Activated CD8-positive, alpha-beta T cell treated with anti-CD3 and anti-CD28 coated beads, Interleukin-2, amount 10 ng/mL, durations not matched to agents 7 days and 5 days (primary cell): ENCODE measurements at regions not wholly inside any gene's neighbourhood (a gene's known extent, or its start where the extent isn't known, plus 50 kb on each side); places are given as distances from the start of the nearest gene placed in this dataset.

Experiments used
- ATAC-seq: fragments of 150-1000 bp; cut with Tn5 transposase; one replicate; pipeline ENCODE4 v1.10.0; 2021; ENCODE audit warnings: moderate library complexity
- CTCF ChIA-PET: fragments of 350-600 bp; sonication (Branson Sonifier 250); formaldehyde crosslinking; loops from one replicate; lab custom pipeline; 2021; ENCODE audit warnings: antibody characterized with exemption; lab: Charles Lee
- POLR2A ChIA-PET: fragments of 350-600 bp; sonication (Branson Sonifier 250); formaldehyde crosslinking; loops from one replicate; lab custom pipeline; 2021; ENCODE audit warnings: antibody characterized with exemption; lab: Charles Lee
- DNase-seq: peaks from one replicate; pipeline ENCODE4 v3.0.0-alpha.2; 2020
- H3K27ac Mint-ChIP-seq: one replicate; pipeline ENCODE4 v1.8.0; 2021; ENCODE audit warnings: mild to moderate bottlenecking, mixed read lengths
- H3K27me3 Mint-ChIP-seq: one replicate; pipeline ENCODE4 v1.8.0; 2021; ENCODE audit warnings: low read depth, mixed read lengths
- H3K36me3 Mint-ChIP-seq: one replicate; pipeline ENCODE4 v1.8.0; 2021; ENCODE audit warnings: low read depth, mixed read lengths
- H3K4me1 Mint-ChIP-seq: one replicate; pipeline ENCODE4 v1.8.0; 2021; ENCODE audit warnings: low read depth, mixed read lengths
- H3K4me3 Mint-ChIP-seq: one replicate; pipeline ENCODE4 v1.8.0; 2021; ENCODE audit warnings: mild to moderate bottlenecking, mixed read lengths
- H3K9me3 Mint-ChIP-seq: one replicate; pipeline ENCODE4 v1.8.0; 2022; ENCODE audit warnings: mixed read lengths; ENCODE audit not compliant: insufficient read depth

DNA sequence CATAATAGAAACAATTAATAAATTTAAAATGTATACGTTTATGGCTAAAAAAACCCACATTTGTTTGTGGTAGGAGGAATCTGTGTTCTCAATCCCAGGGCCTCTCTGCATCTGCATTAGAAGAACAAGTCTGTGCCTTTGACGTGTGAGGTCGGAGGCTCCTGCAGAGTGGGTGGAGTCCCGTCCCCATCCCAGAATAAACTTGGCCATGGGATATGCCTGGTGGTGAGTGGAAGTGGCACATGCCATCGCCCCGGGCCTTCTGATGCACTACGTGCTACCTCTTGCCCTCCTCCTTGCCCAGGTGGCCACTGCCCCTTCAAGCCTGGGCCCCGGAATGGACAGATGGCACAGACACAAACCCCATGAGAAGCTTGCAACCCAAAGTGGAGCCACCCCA is 131.1 kb upstream of the NSMCE3 start:
- Mint-ChIP-seq H3K27me3 (no peaks in the 10 kb centered on the region), H3K36me3 (no peaks in the 10 kb centered on the region), H3K9me3 (no peaks in the 10 kb centered on the region), H3K4me1 (no peaks in the 10 kb centered on the region), H3K4me3 (no peak overlapping the region), H3K27ac (no peak overlapping the region)
- CTCF ChIA-PET: no interaction called here
- POLR2A ChIA-PET: no interaction called here
- DNase-seq (no peak), ATAC-seq (no peak)

DNA sequence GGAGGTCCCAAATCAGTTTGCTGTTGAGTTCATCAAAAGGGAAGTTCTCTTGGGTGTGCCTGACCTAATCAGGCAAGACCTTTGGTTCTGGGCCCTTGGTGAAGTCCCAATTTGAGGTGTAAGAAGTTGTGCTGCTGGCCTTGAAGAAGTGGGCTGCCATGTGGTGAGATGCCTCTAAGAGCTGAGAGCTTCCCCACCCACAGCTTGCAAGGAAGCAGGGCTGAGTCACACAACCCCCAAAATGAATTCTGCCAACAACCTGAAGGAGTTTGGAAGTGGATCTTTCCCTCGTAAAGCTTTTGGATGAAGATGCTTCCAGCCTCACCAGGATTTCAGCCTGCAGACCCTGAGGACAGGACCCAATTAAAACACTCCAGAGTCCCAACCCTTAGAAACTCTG is 129.3 kb upstream of the NSMCE3 start:
- ChIA-PET POLR2A (no interaction called here), CTCF (no interaction called here)
- Mint-ChIP-seq H3K27ac (no peak overlapping the region), H3K36me3 (no peaks in the 10 kb centered on the region), H3K27me3 (no peaks in the 10 kb centered on the region), H3K4me1 (no peaks in the 10 kb centered on the region), H3K4me3 (no peak overlapping the region), H3K9me3 (no peaks in the 10 kb centered on the region)
- ATAC-seq (no peak), DNase-seq (no peak)

DNA sequence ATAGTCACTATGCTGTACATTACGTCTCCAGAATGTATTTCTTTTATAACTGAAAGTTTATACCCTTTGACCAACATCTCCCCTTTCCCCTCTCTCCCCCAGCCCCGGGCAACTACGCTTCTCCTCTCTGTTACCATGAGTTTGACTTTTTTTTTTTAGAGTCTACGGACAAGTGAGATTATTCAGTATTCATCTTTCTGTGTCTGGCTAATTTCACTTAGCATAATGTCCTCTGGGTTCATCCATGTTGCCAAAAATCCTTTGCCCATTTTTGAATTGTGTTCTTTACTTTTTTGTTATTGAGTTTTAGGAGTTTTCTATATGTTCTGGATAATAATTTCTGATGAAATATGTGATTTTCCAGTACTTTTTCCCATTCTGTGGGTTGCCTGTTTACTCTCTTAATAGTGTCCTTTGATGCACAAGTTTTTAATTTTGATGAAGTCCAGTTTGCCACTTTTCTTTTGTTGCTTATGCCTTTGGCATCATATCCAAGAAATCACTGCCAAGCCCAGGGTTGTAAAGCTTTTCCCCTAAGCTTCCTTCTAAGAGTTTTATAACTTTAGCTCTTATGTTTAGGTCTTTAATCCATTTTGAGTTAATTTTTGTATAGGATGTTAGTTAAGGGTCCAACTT is 126.7 kb upstream of the NSMCE3 start:
- CTCF ChIA-PET: no interaction called here
- H3K27me3 Mint-ChIP-seq: no peaks in the 10 kb centered on the region
- ATAC-seq (no peak), DNase-seq (no peak)
- H3K36me3 Mint-ChIP-seq: no peaks in the 10 kb centered on the region
- no peaks in the 10 kb centered on the region for H3K4me1 Mint-ChIP-seq
- H3K27ac Mint-ChIP-seq: no peak overlapping the region
- H3K9me3 Mint-ChIP-seq: no peaks in the 10 kb centered on the region
- POLR2A ChIA-PET: no interaction called here
- no peak overlapping the region for H3K4me3 Mint-ChIP-seq

DNA sequence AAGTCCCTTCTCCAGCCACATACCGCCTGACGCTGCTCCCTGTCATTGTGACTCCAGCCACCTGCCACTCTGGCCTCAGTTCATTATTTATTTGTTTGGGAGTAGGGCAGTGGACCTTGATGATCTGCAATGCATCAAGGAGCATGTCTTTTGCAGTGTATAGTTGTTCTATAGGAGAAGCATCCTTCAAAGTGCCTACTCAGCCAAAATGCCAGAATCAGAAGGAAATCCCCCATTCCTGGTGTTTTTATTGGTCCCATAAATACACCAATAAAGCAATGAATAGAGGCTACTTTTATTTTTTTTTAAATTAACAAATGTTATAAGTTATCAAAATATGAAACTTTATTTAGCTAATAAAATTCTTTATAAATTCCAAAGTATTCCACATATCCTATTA is 123.8 kb upstream of the NSMCE3 start:
- no peak overlapping the region for H3K4me3 Mint-ChIP-seq
- H3K27ac Mint-ChIP-seq: no peak overlapping the region
- ChIA-PET POLR2A (no interaction called here), CTCF (no interaction called here)
- ATAC-seq (no peak), DNase-seq (no peak)
- no peaks in the 10 kb centered on the region for H3K27me3 Mint-ChIP-seq
- H3K4me1 Mint-ChIP-seq: no peaks in the 10 kb centered on the region
- H3K9me3 Mint-ChIP-seq: no peaks in the 10 kb centered on the region
- H3K36me3 Mint-ChIP-seq: no peaks in the 10 kb centered on the region

DNA sequence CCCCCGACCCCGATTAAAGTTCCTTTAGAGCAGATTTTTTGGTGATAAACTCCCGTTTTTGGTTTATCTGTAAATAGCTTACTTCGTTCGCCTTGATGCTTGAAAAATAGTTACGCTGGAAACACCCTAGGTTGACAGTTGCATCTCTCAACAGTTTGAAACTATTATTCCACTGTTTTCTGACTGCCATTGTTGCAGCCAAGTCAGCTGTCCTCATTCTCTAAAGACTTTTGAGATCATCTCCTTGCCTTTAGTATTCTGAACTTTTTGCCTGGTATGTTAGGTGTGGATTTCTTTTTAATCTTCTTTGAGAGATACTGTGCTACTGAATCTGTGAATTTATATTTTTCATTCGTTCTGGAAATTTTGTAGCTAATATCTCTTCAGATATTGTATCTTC is 122.7 kb upstream of the NSMCE3 start:
- Mint-ChIP-seq H3K9me3 (no peaks in the 10 kb centered on the region), H3K27ac (no peak overlapping the region), H3K36me3 (no peaks in the 10 kb centered on the region), H3K4me3 (no peak overlapping the region), H3K4me1 (no peaks in the 10 kb centered on the region), H3K27me3 (no peaks in the 10 kb centered on the region)
- ChIA-PET POLR2A (no interaction called here), CTCF (no interaction called here)
- DNase-seq (no peak), ATAC-seq (no peak)

DNA sequence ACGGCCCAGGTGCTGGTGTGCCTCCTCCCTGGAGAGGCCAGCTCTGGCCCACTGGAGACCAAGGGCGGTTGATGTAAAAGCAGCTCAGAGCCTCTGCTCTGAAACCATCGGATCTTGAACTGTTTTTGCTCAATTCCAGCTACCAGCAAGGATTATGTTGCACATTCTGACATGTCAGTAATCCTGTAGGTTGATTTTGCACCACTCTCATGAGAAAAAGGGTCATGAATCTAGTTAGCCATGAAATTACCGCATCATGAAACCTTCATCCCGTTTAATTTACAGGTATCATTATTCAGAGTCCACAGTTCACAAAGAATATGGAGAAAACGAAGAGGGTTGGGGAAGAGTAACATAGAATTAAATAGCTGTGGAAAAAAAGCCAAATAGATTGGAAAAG is 120.4 kb upstream of the NSMCE3 start:
- no peaks in the 10 kb centered on the region for H3K9me3 Mint-ChIP-seq
- H3K36me3 Mint-ChIP-seq: no peaks in the 10 kb centered on the region
- CTCF ChIA-PET: no interaction called here
- H3K27ac Mint-ChIP-seq: no peak overlapping the region
- H3K27me3 Mint-ChIP-seq: no peaks in the 10 kb centered on the region
- POLR2A ChIA-PET: no interaction called here
- H3K4me1 Mint-ChIP-seq: no peaks in the 10 kb centered on the region
- DNase-seq (no peak), ATAC-seq (no peak)
- no peak overlapping the region for H3K4me3 Mint-ChIP-seq

DNA sequence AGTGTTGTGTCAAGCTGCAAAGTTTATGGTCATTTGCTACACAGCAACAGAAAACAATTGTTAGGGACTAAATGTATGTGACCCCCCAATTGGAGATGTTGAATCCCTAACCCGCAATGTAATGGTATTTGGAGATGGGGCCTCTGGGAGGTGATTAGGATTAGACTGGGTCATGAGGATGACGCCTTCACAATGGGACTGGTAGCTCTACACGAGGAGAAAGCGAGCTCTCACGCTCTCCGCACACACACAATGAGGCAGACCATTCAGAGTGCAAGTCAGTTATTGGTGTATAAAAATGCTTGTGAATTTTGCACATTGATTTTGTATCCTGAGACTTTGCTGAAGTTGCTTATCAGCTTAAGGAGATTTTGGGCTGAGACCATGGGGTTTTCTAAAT is 116.9 kb upstream of the NSMCE3 start:
- Mint-ChIP-seq H3K4me3 (no peak overlapping the region), H3K36me3 (no peaks in the 10 kb centered on the region), H3K27me3 (no peaks in the 10 kb centered on the region), H3K27ac (no peak overlapping the region), H3K4me1 (no peaks in the 10 kb centered on the region), H3K9me3 (no peaks in the 10 kb centered on the region)
- DNase-seq (no peak), ATAC-seq (no peak)
- CTCF ChIA-PET: no interaction called here
- POLR2A ChIA-PET: no interaction called here

DNA sequence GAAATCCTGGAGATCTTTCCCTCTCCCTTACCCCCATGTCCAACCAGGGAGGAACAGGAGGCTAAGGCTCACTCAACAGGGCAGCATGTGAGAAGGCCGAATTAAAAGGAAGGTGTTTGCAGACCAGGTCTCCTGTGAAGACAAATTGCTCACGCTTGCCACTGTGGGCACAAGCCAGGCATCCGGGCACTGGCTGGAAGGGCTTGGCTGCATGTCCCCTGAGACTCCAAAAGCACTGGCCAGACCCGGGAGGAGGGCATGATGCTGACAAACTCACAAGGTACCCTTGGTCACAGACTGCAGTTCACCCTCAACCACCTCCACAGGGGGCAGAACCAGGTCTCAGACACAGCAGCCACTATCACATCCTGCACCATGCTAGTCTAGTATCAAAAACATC is 113.7 kb upstream of the NSMCE3 start:
- CTCF ChIA-PET: no interaction called here

DNA sequence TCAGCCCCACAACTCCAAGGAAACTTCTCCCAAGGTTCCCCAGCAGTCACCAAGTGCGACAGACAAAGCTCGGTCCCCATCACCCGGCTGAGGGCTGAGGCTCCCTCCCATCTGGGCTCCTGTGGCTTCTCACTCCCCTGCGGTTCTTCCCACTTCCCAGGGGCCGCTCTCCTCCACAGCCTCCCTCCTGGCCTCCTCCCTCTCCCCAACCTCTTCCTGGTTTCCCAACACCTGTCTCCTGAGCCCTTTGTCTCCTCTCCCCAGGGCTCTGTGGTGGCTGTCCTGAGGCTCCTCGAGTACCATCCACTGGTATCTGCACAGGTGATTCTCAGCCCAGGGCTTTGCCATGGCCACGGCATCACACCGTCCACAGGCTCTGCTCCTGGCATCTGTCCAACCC is 113.2 kb upstream of the NSMCE3 start:
- ChIA-PET CTCF (no interaction called here), POLR2A (no interaction called here)
- no peak overlapping the region for H3K4me3 Mint-ChIP-seq
- H3K36me3 Mint-ChIP-seq: no peaks in the 10 kb centered on the region
- H3K9me3 Mint-ChIP-seq: no peaks in the 10 kb centered on the region
- no peaks in the 10 kb centered on the region for H3K4me1 Mint-ChIP-seq
- ATAC-seq (no peak), DNase-seq (no peak)
- H3K27ac Mint-ChIP-seq: no peak overlapping the region
- H3K27me3 Mint-ChIP-seq: no peaks in the 10 kb centered on the region

More for the DNA sequence above, 113.7 kb upstream of the NSMCE3 start:
- H3K27me3 Mint-ChIP-seq: no peaks in the 10 kb centered on the region
- H3K4me3 Mint-ChIP-seq: no peak overlapping the region
- no peak for ATAC-seq
- H3K9me3 Mint-ChIP-seq: no peaks in the 10 kb centered on the region
- H3K4me1 Mint-ChIP-seq: no peaks in the 10 kb centered on the region
- POLR2A ChIA-PET: no interaction called here
- DNase-seq: no peak
- H3K27ac Mint-ChIP-seq: no peak overlapping the region
- no peaks in the 10 kb centered on the region for H3K36me3 Mint-ChIP-seq

DNA sequence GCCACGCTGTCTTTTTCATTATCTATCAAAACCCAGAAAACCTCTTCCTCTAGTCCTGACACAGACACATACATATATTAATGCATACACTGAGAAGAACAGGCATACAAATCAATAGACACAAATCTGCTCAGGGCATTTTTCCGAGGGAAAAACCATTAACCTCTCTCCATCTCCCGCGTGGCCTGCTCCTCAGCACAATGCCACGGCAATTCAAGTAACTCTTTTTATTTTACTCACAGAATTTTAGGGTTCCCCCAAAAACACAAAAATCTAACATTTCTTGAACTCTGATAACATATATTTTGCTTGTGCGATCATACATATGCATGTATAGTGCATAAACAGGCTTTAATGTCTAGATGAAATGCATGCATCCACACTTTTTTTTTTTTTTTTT is 110.8 kb upstream of the NSMCE3 start:
- H3K36me3 Mint-ChIP-seq: no peaks in the 10 kb centered on the region
- CTCF ChIA-PET: no interaction called here
- ATAC-seq: no peak
- H3K4me3 Mint-ChIP-seq: no peak overlapping the region
- no peaks in the 10 kb centered on the region for H3K27me3 Mint-ChIP-seq
- H3K27ac Mint-ChIP-seq: no peak overlapping the region
- no peaks in the 10 kb centered on the region for H3K9me3 Mint-ChIP-seq
- DNase-seq: no peak
- H3K4me1 Mint-ChIP-seq: no peaks in the 10 kb centered on the region
- POLR2A ChIA-PET: no interaction called here

DNA sequence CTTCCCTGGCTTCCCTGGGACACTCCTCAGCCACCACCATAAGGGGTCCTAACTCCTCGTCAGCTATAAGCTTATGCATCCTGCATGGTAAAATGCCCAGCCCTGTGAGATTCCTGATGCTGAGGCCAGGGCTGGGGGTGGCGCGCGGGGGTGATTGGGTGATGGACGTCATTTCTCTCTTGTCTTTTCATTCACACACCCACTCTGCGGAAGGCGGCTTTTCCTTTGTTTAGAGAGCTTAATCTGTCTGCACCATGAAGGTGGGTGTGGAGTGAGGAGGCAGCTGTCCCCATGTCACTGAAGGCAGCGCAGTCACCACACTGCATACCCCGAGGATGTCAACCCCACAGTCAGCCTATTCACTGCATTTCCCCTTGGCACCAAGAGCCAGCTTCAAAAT is 110.0 kb upstream of the NSMCE3 start:
- POLR2A ChIA-PET: no interaction called here
- Mint-ChIP-seq H3K27ac (no peak overlapping the region), H3K4me1 (no peaks in the 10 kb centered on the region), H3K4me3 (no peak overlapping the region), H3K27me3 (no peaks in the 10 kb centered on the region), H3K36me3 (no peaks in the 10 kb centered on the region), H3K9me3 (no peaks in the 10 kb centered on the region)
- DNase-seq (no peak), ATAC-seq (no peak)
- CTCF ChIA-PET: no interaction called here

DNA sequence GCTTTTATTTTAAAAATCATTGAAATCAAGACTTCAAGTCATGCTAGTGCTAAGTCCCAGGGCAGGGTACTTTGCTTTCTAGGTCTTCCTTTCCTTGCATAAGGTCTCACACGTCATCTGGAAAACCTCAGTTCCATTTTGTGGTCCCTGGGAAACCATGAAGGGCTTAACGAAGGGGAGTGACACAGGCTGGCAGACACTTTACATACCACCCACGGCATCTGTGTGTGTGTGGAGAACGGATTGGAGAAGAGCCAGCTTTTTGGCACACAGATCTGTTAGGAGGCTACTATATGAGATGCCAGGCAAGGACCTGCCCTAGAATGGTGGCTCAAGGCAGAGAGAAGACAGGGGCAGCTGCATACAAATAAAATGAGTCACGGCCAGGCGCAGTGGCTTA is 107.5 kb upstream of the NSMCE3 start:
- no peaks in the 10 kb centered on the region for H3K36me3 Mint-ChIP-seq
- no peaks in the 10 kb centered on the region for H3K4me1 Mint-ChIP-seq
- CTCF ChIA-PET: no interaction called here
- ATAC-seq (no peak), DNase-seq (no peak)
- no peaks in the 10 kb centered on the region for H3K9me3 Mint-ChIP-seq
- H3K4me3 Mint-ChIP-seq: no peak overlapping the region
- H3K27ac Mint-ChIP-seq: no peak overlapping the region
- POLR2A ChIA-PET: no interaction called here
- H3K27me3 Mint-ChIP-seq: no peaks in the 10 kb centered on the region

DNA sequence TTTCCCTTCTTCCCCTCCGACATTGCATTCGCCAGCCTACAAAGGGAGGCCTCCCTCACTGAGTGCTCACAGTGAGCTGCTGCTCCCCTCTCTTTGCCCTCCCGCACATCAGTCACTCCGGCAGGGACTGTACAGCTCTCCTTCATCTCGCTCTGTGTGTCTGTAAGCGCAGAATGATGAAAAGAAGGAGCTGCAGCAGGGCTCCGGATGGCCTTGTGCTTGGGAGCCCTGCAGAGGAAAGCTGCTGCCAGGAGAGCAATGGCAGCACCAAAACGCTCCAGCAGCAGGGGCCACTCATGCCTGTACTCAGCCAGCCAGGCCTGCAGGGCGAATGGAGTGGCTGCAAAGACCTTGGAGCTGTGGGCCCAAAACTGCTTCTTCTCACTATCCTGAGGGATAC is 107.0 kb upstream of the NSMCE3 start:
- H3K4me3 Mint-ChIP-seq: no peak overlapping the region
- H3K27me3 Mint-ChIP-seq: no peaks in the 10 kb centered on the region
- ChIA-PET CTCF (no interaction called here), POLR2A (no interaction called here)
- no peaks in the 10 kb centered on the region for H3K9me3 Mint-ChIP-seq
- no peak overlapping the region for H3K27ac Mint-ChIP-seq
- no peaks in the 10 kb centered on the region for H3K4me1 Mint-ChIP-seq
- ATAC-seq (no peak), DNase-seq (no peak)
- no peaks in the 10 kb centered on the region for H3K36me3 Mint-ChIP-seq
